ENCODE measurements at regions not wholly inside any gene's neighbourhood (a gene's known extent, or its start where the extent isn't known, plus 50 kb on each side); places are given as distances from the start of the nearest gene placed in this dataset.

- TF ChIP-seq, protein P1, sequence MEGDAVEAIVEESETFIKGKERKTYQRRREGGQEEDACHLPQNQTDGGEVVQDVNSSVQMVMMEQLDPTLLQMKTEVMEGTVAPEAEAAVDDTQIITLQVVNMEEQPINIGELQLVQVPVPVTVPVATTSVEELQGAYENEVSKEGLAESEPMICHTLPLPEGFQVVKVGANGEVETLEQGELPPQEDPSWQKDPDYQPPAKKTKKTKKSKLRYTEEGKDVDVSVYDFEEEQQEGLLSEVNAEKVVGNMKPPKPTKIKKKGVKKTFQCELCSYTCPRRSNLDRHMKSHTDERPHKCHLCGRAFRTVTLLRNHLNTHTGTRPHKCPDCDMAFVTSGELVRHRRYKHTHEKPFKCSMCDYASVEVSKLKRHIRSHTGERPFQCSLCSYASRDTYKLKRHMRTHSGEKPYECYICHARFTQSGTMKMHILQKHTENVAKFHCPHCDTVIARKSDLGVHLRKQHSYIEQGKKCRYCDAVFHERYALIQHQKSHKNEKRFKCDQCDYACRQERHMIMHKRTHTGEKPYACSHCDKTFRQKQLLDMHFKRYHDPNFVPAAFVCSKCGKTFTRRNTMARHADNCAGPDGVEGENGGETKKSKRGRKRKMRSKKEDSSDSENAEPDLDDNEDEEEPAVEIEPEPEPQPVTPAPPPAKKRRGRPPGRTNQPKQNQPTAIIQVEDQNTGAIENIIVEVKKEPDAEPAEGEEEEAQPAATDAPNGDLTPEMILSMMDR (IDR thresholded peaks at IDR 0.05; ENCODE audit: insufficient read depth, low read depth, low read length, missing control alignments): no peak
These were observed 116.0 kb downstream of the EN1 start for GRCh38 chr2:118731413-118731812.

DNA sequence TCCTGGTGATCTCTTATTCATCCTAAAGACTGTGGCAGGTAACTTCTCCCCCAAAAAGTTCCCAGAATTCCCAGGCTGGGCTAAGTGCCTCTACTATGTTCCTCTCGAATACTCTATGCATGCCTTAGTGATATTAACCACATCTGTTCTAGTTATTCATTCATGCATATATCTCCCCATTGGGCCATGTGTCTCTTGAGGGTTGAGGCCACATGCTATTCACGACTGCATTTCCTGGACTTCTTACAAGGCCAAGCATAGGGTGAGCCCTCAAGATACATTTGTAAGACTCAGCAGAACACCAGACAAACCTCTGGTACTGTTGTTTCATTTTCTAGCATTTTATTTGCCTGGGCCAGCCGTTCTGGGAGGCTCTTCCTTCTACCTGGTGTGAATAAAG, 117.0 kb downstream of the EN1 start:
- DNase-seq (ENCODE audit: low read depth): no peak
- TF ChIP-seq, protein P1 (IDR thresholded peaks at IDR 0.05; ENCODE audit: insufficient read depth, low read depth, low read length, missing control alignments): no peak
- H3K4me3 ChIP-seq (ENCODE audit: low read depth, low read length): no peak overlapping the region

More at GRCh38 chr2:118731413-118731812, 116.0 kb downstream of the EN1 start:
- no peak for DNase-seq (ENCODE audit: low read depth)
- no peak overlapping the region for H3K4me3 ChIP-seq (ENCODE audit: low read depth, low read length)

DNA sequence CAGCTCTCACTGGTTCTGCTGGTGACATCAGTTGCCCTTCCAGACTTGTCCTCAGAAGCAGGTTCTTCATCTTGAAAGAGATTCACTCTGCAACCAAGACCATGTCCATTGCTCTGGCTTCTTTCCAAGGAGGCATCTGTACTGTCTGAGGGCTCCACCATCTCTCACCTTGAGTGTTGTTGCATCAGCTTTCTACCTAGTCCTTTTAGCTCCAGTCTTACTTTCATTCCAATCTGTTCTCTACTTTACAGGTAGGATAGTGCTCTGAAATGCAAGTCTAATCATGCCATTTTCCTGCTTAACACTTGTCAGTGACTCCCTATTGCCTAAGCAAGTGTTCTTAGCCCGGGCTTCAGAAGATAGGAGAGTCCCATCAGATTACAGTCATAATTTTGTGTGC, 117.7 kb downstream of the EN1 start:
- no peak for DNase-seq (ENCODE audit: low read depth)
- TF ChIP-seq, protein P1 (IDR thresholded peaks at IDR 0.05; ENCODE audit: insufficient read depth, low read depth, low read length, missing control alignments): no peak
- no peak overlapping the region for H3K4me3 ChIP-seq (ENCODE audit: low read depth, low read length)

DNA sequence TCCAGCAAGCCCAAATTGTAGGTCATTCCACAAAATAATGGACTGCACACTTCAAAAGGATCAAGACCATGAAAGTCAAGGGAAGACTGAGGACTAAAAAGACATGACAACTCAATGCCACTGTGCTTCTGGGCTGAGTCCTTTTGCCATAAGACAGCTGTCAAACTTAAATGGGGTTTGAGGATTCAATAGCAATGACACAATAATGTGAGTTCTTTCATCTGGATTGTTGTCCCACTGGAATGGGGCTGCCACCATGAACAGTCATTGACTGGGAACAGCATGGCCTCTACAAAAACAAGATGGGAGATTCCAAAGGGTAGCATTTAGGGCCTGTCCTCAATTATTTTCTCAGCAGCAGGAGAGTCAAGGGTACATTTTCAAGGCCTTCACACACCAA, 118.5 kb downstream of the EN1 start:
- no peak overlapping the region for H3K4me3 ChIP-seq (ENCODE audit: low read depth, low read length)
- DNase-seq (ENCODE audit: low read depth): no peak
- TF ChIP-seq, protein P1 (IDR thresholded peaks at IDR 0.05; ENCODE audit: insufficient read depth, low read depth, low read length, missing control alignments): no peak

DNA sequence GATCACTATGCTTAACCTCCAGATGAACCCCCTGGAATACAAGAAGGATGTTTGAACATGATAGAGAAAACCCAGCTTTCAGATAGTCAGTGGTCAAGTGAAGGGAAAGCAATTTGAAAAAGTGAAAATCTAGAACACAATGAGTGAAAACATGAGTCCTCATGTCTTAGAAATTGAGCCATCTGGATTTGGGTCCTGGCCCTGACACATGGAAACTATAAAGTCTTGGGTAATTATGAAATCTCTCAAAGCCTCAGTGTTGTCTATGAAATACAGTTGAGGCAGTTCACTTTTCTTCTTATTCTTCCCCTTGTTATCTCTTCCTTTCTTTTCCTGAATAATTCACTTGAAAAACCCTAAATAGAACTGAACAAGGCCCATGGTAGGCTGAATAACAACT, 120.6 kb downstream of the EN1 start:
- no peak overlapping the region for H3K4me3 ChIP-seq (ENCODE audit: low read depth, low read length)
- TF ChIP-seq, protein P1 (IDR thresholded peaks at IDR 0.05; ENCODE audit: insufficient read depth, low read depth, low read length, missing control alignments): no peak
- no peak for DNase-seq (ENCODE audit: low read depth)

DNA sequence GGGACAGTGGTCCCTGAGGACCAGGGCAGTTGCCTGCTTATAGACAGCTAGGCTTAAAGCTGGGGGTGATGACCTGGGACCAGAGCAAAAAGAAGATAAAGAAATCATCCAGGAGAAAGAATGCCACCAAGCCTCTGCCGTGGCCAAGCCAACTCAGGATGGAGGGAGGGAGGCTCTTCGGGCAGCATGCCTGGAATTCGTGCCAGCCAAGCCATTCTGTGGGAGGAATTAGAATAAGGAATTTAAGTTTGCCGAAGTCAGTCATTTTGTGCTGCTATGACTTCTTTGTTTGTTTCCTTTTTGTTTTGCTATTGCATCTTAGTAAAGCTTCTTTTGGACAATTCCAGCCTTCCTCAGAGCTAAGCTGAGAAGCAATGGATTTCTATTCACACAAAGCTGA, 124.1 kb downstream of the EN1 start:
- TF ChIP-seq, protein P1 (IDR thresholded peaks at IDR 0.05; ENCODE audit: insufficient read depth, low read depth, low read length, missing control alignments): no peak
- no peak overlapping the region for H3K4me3 ChIP-seq (ENCODE audit: low read depth, low read length)
- DNase-seq (ENCODE audit: low read depth): no peak

DNA sequence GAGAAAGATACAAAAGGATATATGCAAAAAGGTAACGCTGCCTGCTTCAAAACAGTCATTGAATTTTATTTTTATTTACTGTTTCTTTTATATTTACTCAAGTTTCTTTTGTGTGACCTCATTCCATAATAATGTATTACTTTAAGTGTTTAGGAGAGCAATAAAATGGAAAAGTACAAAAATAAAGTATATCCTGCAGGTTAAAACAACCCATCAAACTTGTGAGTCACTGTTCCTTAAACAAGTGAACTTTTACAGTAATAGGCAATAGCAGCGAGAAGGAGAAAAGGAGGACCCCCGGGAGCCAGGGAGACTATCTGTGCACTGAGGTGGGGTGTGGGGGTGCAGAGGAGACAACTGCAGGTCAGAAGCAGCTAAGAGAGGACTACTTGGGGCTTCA, 124.5 kb downstream of the EN1 start:
- no peak overlapping the region for H3K4me3 ChIP-seq (ENCODE audit: low read depth, low read length)
- no peak for DNase-seq (ENCODE audit: low read depth)
- TF ChIP-seq, protein P1 (IDR thresholded peaks at IDR 0.05; ENCODE audit: insufficient read depth, low read depth, low read length, missing control alignments): no peak
